GM19455 (cell line): ENCODE measurements at regions not wholly inside any gene's neighbourhood (a gene's known extent, or its start where the extent isn't known, plus 50 kb on each side); places are given as distances from the start of the nearest gene placed in this dataset.

Source experiments
- ATAC-seq: cut with Tn5 transposase; IDR thresholded peaks from one replicate; pipeline ENCODE4 v1.9.1; 2021; ENCODE audit not compliant: unreplicated experiment

- no peak for ATAC-seq
Observed at GRCh38 chr4:138894011-138894410, 121.6 kb upstream of the NOCT start.

- ATAC-seq, result no peak
Observed at GRCh38 chr4:138892483-138893407, 122.8 kb upstream of the NOCT start.

- ATAC-seq, result no peak
Observed at GRCh38 chr4:138891631-138892031, 124.0 kb upstream of the NOCT start.

- no peak for ATAC-seq
Observed at GRCh38 chr4:138890891-138891570, 124.5 kb upstream of the NOCT start.

GRCh38 chr4:138889216-138889615, 126.4 kb upstream of the NOCT start:
- ATAC-seq, result no peak

- ATAC-seq, result no peak
Observed at GRCh38 chr4:138887741-138888140, 127.8 kb upstream of the NOCT start.

GRCh38 chr4:138887341-138887740, 128.2 kb upstream of the NOCT start:
- ATAC-seq, result no peak

GRCh38 chr4:138879757-138880156, 135.8 kb upstream of the NOCT start:
- ATAC-seq, result no peak

- ATAC-seq, result no peak
Observed at GRCh38 chr4:138875891-138876608, 139.5 kb upstream of the NOCT start.

- ATAC-seq, result no peak
Observed at GRCh38 chr4:138871555-138871875, 144.1 kb upstream of the NOCT start.

- peak; percentile 72 for ATAC-seq
Observed at GRCh38 chr4:138870737-138871554, 144.6 kb upstream of the NOCT start.

- ATAC-seq, result no peak
Observed at GRCh38 chr4:138869631-138870030, 145.9 kb upstream of the NOCT start.

- ATAC-seq, result no peak
Observed at GRCh38 chr4:138869165-138869564, 146.4 kb upstream of the NOCT start.

- ATAC-seq, result no peak
Observed at GRCh38 chr4:138868562-138868961, 147.0 kb upstream of the NOCT start.

GRCh38 chr4:138867404-138867803, 148.2 kb upstream of the NOCT start:
- no peak for ATAC-seq

GRCh38 chr4:138866314-138866713, 149.3 kb upstream of the NOCT start:
- ATAC-seq, result no peak

- ATAC-seq, result no peak
Observed at GRCh38 chr4:138865765-138866164, 149.8 kb upstream of the NOCT start.

GRCh38 chr4:138864961-138865720, 150.4 kb upstream of the NOCT start:
- ATAC-seq, result no peak

GRCh38 chr4:138863160-138863559, 152.4 kb upstream of the NOCT start:
- ATAC-seq, result no peak

- ATAC-seq, result no peak
Observed at GRCh38 chr4:138861135-138861534, 154.4 kb upstream of the NOCT start.
